Endodermal cell (in vitro differentiated cells): ENCODE measurements at regions not wholly inside any gene's neighbourhood (a gene's known extent, or its start where the extent isn't known, plus 50 kb on each side); places are given as distances from the start of the nearest gene placed in this dataset.

Experiments
- DNase-seq: peaks from one replicate; pipeline ENCODE4 v3.0.0-alpha.2; 2017
- H3K27ac ChIP-seq: 2 replicates; pipeline ENCODE4 v1.5.1; 2013; ENCODE audit warnings: mild to moderate bottlenecking, low read depth, low read length, moderate library complexity
- H3K27me3 ChIP-seq: 2 replicates; pipeline ENCODE4 v1.6.1; 2013; ENCODE audit warnings: mild to moderate bottlenecking, low read length, moderate library complexity; ENCODE audit not compliant: insufficient read depth, control insufficient read depth, poor library complexity, severe bottlenecking
- H3K36me3 ChIP-seq: 2 replicates; pipeline ENCODE4 v1.7.0; 2013; ENCODE audit warnings: mild to moderate bottlenecking, low read length, moderate library complexity; ENCODE audit not compliant: control insufficient read depth, insufficient read depth
- H3K4me1 ChIP-seq: one replicate; pipeline ENCODE4 v1.7.0; 2013; ENCODE audit warnings: low read length; ENCODE audit not compliant: control insufficient read depth, insufficient read depth
- H3K4me3 ChIP-seq: 2 replicates; pipeline ENCODE4 v1.5.1; 2013; ENCODE audit warnings: mild to moderate bottlenecking, low read length, moderate library complexity
- H3K9ac ChIP-seq: 2 replicates; pipeline ENCODE4 v1.6.1; 2013; ENCODE audit warnings: mild to moderate bottlenecking, low read length, moderate library complexity; ENCODE audit not compliant: poor library complexity, severe bottlenecking; ENCODE audit errors: extremely low read depth
- H3K9me3 ChIP-seq: 2 replicates; pipeline ENCODE4 v1.6.1; 2013; ENCODE audit warnings: mild to moderate bottlenecking, low read length, moderate library complexity; ENCODE audit not compliant: control insufficient read depth
- H3K27ac Mint-ChIP-seq: 2 replicates; pipeline ENCODE4 v1.8.0; 2020; ENCODE audit warnings: mixed read lengths
- H3K27me3 Mint-ChIP-seq: 2 replicates; pipeline ENCODE4 v1.8.0; 2021; ENCODE audit warnings: mild to moderate bottlenecking, mixed read lengths; ENCODE audit not compliant: insufficient read depth
- H3K36me3 Mint-ChIP-seq: 2 replicates; pipeline ENCODE4 v1.8.0; 2020; ENCODE audit warnings: low read depth, mixed read lengths
- H3K4me1 Mint-ChIP-seq: 2 replicates; pipeline ENCODE4 v1.8.0; 2020; ENCODE audit warnings: mixed read lengths
- H3K4me3 Mint-ChIP-seq: 2 replicates; pipeline ENCODE4 v1.8.0; 2020; ENCODE audit warnings: mild to moderate bottlenecking, moderate library complexity, mixed read lengths
- H3K9me3 Mint-ChIP-seq: 2 replicates; pipeline ENCODE4 v1.8.0; 2020; ENCODE audit warnings: mild to moderate bottlenecking, mixed read lengths
- CTCF ChIP-seq: fragments of 200-600 bp; sonication (generic); conservative IDR thresholded peaks from 2 replicates; pipeline ENCODE4 v1.5.0; 2021; ENCODE audit warnings: antibody characterized with exemption, mild to moderate bottlenecking
- WGBS, 2 experiments: methylation state at CpG; one replicate each; pipeline versions ENCODE4 v1.1.5 to v1.1.7; 2013; ENCODE audit warnings: missing lambda C conversion rate in 2 of 2, mixed read lengths in 1 of 2; ENCODE audit not compliant: insufficient coverage in 1 of 2, insufficient read length in 1 of 2; 5-methylcytosine and 5-hydroxymethylcytosine counted together

- no peak overlapping the region for H3K27ac Mint-ChIP-seq
- TF ChIP-seq CTCF = no peak
Measured at GRCh38 chr4:180292339-180292738, 1950.9 kb upstream of the TENM3 start.

DNA sequence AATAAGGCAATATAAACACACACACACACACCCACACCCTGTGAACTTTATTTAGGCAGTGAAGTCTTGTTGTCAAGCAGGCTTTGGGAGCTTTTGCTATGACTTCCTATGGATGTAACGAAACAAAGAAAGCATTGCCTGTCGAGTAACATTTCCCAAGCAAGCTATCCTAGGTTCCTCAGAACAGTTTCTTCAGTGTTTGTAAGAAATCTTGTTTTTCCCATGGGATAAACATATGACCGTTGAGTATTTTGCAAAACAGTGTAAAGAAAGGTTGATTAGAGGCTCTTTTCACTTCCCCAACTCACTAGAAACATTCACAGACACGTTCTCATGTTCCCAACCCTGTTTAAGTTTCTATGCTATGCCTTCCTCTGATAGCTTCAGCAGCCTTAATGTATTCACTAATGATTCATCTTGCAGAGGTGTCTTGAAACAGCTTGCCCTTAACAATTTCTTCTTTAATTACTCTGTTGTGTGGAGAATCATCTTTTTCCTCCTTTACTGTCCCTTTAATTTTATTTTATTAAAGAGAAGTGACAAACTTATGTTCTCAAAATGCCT lies 1947.1 kb upstream of the TENM3 start:
- H3K27me3 ChIP-seq = no peaks in the 10 kb centered on the region
- no peak overlapping the region for H3K4me3 Mint-ChIP-seq

More at GRCh38 chr4:180292339-180292738, 1950.9 kb upstream of the TENM3 start:
- H3K27me3 Mint-ChIP-seq = no peaks in the 10 kb centered on the region
- Histone ChIP-seq H3K4me1 (no peaks in the 10 kb centered on the region), H3K4me3 (no peak overlapping the region), H3K9me3 (no peaks in the 10 kb centered on the region), H3K27me3 (no peaks in the 10 kb centered on the region), H3K9ac (no peak overlapping the region), H3K27ac (no peak overlapping the region), H3K36me3 (no peaks in the 10 kb centered on the region)
- H3K9me3 Mint-ChIP-seq = no peaks in the 10 kb centered on the region
- no peak for DNase-seq
- no peak overlapping the region for H3K4me3 Mint-ChIP-seq
- 71 to 73% methylated on average over 1 of the region's 1 CpG for WGBS, 2 experiments
- H3K36me3 Mint-ChIP-seq = no peaks in the 10 kb centered on the region
- no peaks in the 10 kb centered on the region for H3K4me1 Mint-ChIP-seq

GRCh38 chr4:180304321-180304720 lies 1938.9 kb upstream of the TENM3 start:
- Mint-ChIP-seq H3K4me1 (no peaks in the 10 kb centered on the region), H3K4me3 (no peak overlapping the region), H3K9me3 (no peaks in the 10 kb centered on the region), H3K36me3 (no peaks in the 10 kb centered on the region), H3K27ac (no peak overlapping the region), H3K27me3 (no peaks in the 10 kb centered on the region)
- no peak overlapping the region for H3K4me3 ChIP-seq
- no peaks in the 10 kb centered on the region for H3K27me3 ChIP-seq
- no peaks in the 10 kb centered on the region for H3K9me3 ChIP-seq
- no peak overlapping the region for H3K27ac ChIP-seq
- DNase-seq = no peak
- TF ChIP-seq CTCF = no peak
- WGBS, 2 experiments = 66 to 84% methylated on average over 3 to 4 of the region's 4 CpGs
- H3K9ac ChIP-seq = no peak overlapping the region
- H3K36me3 ChIP-seq = no peaks in the 10 kb centered on the region
- H3K4me1 ChIP-seq = no peaks in the 10 kb centered on the region

More for the DNA sequence above, 1947.1 kb upstream of the TENM3 start:
- H3K27ac ChIP-seq = no peak overlapping the region
- no peaks in the 10 kb centered on the region for H3K36me3 Mint-ChIP-seq
- no peak overlapping the region for H3K27ac Mint-ChIP-seq
- H3K4me1 Mint-ChIP-seq = no peaks in the 10 kb centered on the region
- H3K36me3 ChIP-seq = no peaks in the 10 kb centered on the region
- H3K4me3 ChIP-seq = no peak overlapping the region
- H3K4me1 ChIP-seq = no peaks in the 10 kb centered on the region
- no peak for DNase-seq
- TF ChIP-seq CTCF = no peak
- H3K9ac ChIP-seq = no peak overlapping the region
- 83 to 86% methylated on average over 4 of the region's 4 CpGs for WGBS, 2 experiments
- H3K9me3 Mint-ChIP-seq = no peaks in the 10 kb centered on the region
- H3K9me3 ChIP-seq = no peaks in the 10 kb centered on the region
- H3K27me3 Mint-ChIP-seq = no peaks in the 10 kb centered on the region
